ENCODE measurements at regions not wholly inside any gene's neighbourhood (a gene's known extent, or its start where the extent isn't known, plus 50 kb on each side); places are given as distances from the start of the nearest gene placed in this dataset.

GRCh38 chr2:215740071-215740470 lies 273.3 kb downstream of the MREG start:
- no peak overlapping the region for H3K4me3 ChIP-seq (replicated peaks; ENCODE audit: low read depth, low read length)
- DNase-seq (ENCODE audit: extremely low read depth, low read depth), result no peak
- TF ChIP-seq CTCF (IDR thresholded peaks at IDR 0.05; ENCODE audit: low read depth, low read length, missing control alignments), result no peak

DNA sequence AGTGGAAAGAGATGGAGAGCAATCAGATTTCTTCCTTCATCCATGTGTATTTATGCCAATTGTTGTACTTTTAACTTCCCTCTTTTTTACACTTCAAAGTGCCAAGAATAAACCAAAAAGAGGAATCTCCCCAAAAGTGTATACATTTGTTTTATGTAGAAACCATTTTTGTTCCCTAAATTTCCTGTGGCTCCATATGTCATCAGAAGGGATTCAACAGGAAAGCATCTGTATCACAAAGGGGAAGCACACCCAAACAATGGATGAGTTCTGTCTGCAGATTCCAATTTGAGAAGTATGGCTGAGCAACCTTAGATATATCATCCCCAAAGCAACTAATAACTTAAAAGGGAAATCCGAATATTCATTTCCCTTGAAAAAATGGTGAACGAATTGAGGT lies 275.0 kb downstream of the MREG start:
- no peak for TF ChIP-seq CTCF (IDR thresholded peaks at IDR 0.05; ENCODE audit: low read depth, low read length, missing control alignments)
- no peak for DNase-seq (ENCODE audit: extremely low read depth, low read depth)

GRCh38 chr2:215737477-215737876 lies 275.9 kb downstream of the MREG start:
- no peak overlapping the region for H3K4me3 ChIP-seq (replicated peaks; ENCODE audit: low read depth, low read length)
- no peak for TF ChIP-seq CTCF (IDR thresholded peaks at IDR 0.05; ENCODE audit: low read depth, low read length, missing control alignments)
- DNase-seq (ENCODE audit: extremely low read depth, low read depth), result no peak

More for the DNA sequence above, 275.0 kb downstream of the MREG start:
- no peak overlapping the region for H3K4me3 ChIP-seq (replicated peaks; ENCODE audit: low read depth, low read length)

DNA sequence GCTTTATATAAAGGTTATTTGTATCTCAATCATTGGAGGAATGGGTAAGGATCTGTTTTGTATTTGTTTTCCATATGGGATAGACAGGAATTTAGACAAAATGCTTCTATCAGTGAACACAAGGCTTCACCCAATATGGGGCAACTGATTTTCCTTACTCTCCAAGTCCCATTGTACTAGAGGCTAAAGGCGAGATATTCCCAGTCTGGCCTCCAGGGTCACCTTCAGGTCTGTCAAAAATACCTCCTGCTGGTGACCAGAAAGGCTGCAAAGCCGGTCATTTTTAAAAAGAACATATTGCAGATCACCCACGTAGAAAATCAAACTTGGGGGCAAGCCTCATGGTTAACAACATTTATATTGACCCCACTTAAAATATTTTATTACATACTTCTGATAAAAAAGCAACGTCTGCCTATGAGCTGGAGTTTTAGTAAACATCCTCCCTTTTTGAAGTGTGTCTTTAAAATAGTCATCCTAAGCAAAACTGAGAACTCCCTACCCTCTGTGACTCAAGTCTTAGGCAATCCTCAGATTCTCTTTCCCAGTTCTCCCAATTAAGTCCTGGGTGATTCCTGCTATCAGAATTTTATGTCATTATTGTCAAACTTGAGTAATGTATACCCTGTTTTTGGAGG lies 276.6 kb downstream of the MREG start:
- peak; percentile 33 for TF ChIP-seq CTCF (IDR thresholded peaks at IDR 0.05; ENCODE audit: low read depth, low read length, missing control alignments)
- H3K4me3 ChIP-seq (replicated peaks; ENCODE audit: low read depth, low read length), result no peak overlapping the region
- no peak for DNase-seq (ENCODE audit: extremely low read depth, low read depth)

DNA sequence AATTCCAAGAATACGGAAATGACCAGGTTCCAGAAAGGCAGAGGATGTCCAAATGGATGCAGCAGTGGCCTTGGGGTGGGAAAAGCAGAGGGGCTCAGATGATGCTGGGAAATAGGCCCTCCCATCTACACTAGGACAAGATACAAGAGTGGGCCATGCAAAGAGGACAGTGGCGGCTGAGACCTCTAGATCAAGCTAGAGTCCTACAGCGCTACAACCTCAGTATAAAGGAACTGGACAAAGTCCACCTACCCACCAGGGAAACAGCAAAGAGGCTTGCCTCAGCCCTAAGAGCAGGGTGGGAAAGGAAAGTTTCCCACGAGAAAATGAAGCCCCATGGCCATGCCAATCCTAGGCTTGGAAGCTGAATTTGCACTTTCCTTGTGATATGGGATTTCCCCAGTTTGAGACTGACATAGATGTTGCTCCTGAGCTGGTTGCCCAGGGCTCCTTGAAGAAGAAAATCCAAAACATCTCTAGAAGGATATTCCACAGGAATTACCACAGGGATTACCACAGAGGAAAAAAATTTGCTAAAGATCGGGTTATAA lies 282.2 kb downstream of the MREG start:
- no peak for TF ChIP-seq CTCF (IDR thresholded peaks at IDR 0.05; ENCODE audit: low read depth, low read length, missing control alignments)
- no peak for DNase-seq (ENCODE audit: extremely low read depth, low read depth)

GRCh38 chr2:215729985-215730620 lies 283.2 kb downstream of the MREG start:
- no peak for TF ChIP-seq CTCF (IDR thresholded peaks at IDR 0.05; ENCODE audit: low read depth, low read length, missing control alignments)
- DNase-seq (ENCODE audit: extremely low read depth, low read depth), result no peak
- H3K4me3 ChIP-seq (replicated peaks; ENCODE audit: low read depth, low read length), result no peak overlapping the region

More for the DNA sequence above, 282.2 kb downstream of the MREG start:
- H3K4me3 ChIP-seq (replicated peaks; ENCODE audit: low read depth, low read length), result no peak overlapping the region
